Adipose tissue (tissue), 3 donors: ENCODE measurements at regions not wholly inside any gene's neighbourhood (a gene's known extent, or its start where the extent isn't known, plus 50 kb on each side); places are given as distances from the start of the nearest gene placed in this dataset.

Experiments
- H3K27ac ChIP-seq: one replicate; pipeline ENCODE4 v1.5.1; 2013; ENCODE audit warnings: low read depth, low read length
- WGBS, 3 donors: extraction: QIAGEN DNeasy Blood & Tissue Kit; methylation state at CpG; one replicate each; pipeline ENCODE4 v1.1.7; 2013; 5-methylcytosine and 5-hydroxymethylcytosine counted together
- donor health status: healthy with polysubstance abuse.
- donor health status: Bipolar disorder and iron deficiency.
- donor health status: healthy.

DNA sequence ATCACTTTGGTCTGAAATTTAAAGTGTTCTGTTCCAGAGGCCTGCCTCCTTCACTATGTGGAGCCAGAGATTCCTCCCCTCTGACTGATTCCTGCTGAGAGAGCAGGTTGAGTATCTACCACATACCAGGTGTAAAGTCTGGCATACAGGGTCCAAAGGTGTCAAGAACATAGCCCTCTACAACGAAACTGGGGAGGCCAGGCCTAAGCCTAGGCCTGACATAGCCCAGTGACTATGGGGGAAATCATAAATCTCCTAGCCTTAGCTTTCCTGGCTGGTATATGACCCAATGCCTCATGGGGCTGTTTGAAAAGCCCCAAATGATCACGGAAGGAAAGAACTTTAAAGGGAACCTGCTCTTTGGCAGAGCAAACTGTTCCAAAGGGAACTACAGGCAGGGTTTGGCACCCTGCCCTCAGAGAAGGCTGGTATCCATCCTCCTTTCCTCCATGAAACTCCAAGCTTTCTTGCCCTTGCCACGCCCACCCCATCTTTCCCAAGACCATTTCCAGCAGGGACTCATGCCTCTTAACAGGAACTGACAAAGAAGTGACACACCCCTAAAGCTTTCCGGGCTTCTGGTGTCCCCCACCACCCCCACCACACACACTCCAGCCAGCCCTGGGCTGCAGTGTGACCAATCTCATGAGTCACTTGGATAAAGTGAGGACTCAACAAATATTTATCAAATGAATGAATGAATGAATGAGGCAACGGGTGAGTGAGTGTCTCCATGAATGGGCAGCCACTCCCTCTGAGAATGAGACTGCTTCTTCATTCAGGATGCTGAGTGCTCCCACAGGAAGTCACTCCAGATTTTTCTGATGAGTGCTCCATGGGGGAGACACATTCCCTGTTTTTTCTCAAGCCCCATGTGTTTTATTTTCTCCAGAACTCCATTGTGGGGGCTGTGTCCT, 93.3 kb upstream of the CALM2 start:
- H3K27ac ChIP-seq = no peak overlapping the region
- WGBS, 3 donors = 44 to 68% (median 50%) methylated on average over 5 of the region's 5 CpGs

DNA sequence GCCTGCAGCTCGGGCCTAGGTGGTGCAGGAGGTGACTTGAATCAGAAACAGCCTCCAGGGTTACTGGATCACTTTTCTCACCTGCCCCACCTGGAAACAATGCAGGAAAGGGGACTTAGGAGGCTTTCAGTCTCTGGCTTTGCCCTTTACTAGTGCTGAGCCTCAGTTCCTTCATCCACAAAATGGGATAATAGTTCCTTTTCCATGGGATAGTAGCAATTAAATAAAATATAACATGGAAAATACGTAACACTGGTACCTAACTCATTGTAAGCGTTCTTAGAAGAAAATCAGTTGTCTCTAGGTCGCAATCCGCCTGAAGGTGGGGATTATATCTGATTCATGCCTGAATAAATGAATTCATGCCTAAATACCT, 91.4 kb upstream of the CALM2 start:
- WGBS, 3 donors = 95 to 97% (median 95%) methylated on average over 5 of the region's 5 CpGs
- H3K27ac ChIP-seq = no peak overlapping the region

DNA sequence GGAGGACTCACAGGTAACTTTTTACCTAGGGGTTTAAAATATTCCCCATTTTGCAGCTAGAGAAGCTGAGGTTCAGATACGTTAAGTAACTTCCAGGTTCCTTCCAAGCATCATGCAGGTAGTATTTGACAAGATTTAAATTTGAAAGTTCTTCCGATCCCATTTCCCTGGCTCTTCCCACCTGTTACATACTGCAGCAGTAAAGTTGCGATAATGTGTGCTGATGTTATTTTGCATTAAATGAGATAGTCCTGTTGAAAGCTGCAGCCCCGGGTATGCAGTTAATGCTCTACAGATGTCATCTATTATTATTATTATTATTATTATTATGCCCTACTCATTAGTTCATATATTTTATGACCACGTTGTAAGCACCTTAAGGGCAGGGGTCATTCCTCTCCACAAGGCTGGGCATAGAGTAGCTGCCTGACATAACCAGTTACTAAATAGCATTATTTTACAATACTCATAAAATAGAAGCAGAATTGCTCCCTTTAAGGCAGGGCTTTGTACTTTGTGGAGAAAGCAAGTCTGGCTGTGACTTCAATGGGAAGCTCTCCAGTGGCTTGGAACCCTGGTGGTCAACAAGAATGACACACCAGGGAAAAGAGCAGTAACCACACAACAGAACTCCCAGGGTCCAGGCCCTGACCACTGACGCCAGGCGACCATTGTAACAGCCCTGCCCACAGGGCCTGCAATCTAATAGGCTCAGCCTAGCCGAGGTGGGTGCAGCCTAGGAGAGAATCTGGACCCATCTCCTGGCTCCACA, 90.8 kb upstream of the CALM2 start:
- 90 to 95% (median 95%) methylated on average over 8 of the region's 8 CpGs for WGBS, 3 donors
- H3K27ac ChIP-seq = no peak overlapping the region

DNA sequence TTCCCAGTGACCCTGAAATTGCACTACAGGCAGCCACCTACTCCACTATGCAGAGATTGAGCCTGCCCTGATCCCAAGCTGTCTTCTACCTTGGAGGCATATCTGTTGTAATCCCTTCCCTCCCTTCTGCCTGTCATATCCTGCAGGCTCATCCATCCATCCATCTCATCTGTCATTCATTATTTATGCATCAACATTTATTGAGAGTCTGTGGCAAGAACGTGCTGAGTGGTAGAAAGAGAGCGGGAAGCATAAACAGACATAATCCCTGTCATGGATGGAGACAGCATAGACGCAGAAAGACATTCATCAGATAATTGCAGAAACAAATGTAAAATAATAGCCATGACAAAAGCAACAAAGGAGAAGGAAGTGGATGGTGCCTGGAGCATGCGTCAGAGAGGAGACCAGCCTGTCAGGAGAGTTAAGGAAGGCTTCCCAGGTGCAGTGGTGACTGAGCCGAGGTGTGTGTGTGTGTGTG, 89.5 kb upstream of the CALM2 start:
- 64 to 73% (median 67%) methylated on average over 5 of the region's 5 CpGs for WGBS, 3 donors

DNA sequence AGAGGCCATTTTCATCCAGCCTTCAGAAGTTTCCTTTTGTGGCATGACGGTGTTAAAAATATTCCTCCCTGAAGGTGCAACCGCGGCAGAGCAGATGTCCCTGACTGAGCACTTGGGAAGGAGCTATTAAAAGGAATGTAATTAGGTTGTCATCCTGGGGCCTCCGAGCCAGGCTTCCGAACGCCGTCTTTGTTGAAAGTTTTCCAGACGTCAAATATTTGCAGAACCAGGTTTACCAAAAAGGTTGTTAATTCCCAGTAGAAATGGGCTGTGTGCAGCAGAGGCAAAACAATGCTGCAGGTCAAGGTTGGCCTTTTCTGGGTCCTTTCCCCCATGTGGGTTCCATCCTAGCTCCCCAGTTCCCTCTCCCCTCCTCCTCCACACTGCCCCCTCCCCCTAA, 88.8 kb upstream of the CALM2 start:
- WGBS, 3 donors = 43 to 81% (median 76%) methylated on average over 8 of the region's 8 CpGs
- no peak overlapping the region for H3K27ac ChIP-seq

More for the DNA sequence above, 89.5 kb upstream of the CALM2 start:
- H3K27ac ChIP-seq = no peak overlapping the region

DNA sequence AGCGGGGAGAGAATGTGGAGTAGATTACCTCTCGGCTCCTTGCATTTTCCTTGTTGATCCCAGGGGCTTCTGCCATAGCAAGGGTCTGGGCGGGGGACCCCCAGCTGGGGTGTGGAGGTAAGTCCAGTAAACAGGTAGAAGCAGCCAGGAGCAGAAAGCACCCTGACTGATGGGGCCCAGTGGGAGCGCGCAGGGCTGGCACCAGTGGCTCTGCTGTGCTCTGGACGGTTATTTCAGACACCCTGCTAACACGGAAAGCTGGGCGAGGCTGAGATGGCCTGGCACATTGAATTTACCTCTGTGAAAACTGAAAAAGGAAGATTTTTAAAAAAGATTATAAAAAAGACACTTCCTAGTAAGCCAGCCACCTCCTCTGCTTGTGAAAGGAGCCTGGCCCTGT, 88.4 kb upstream of the CALM2 start:
- 96 to 98% (median 98%) methylated on average over 8 of the region's 8 CpGs for WGBS, 3 donors
- H3K27ac ChIP-seq = no peak overlapping the region

DNA sequence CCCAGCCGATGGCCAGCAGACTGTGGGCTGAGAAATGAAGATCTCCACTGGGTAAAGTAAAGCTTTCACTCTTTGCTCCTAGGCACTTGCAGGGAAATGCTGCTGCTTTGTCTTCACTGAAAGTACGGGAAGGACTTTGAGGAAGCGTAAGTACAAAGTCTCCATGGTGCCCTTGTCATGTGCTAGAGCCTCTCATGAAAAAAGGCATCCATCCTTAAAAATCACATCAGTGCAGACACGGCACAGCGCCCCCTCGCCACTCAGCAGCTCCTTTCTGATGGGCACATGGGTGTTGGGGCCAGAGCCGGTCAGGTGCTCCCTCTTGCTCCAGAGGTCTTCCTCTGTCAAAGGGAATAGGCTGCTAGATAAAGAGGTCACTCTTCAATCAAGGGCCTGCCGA, 87.8 kb upstream of the CALM2 start:
- no peak overlapping the region for H3K27ac ChIP-seq
- 78 to 81% (median 79%) methylated on average over 8 of the region's 8 CpGs for WGBS, 3 donors

DNA sequence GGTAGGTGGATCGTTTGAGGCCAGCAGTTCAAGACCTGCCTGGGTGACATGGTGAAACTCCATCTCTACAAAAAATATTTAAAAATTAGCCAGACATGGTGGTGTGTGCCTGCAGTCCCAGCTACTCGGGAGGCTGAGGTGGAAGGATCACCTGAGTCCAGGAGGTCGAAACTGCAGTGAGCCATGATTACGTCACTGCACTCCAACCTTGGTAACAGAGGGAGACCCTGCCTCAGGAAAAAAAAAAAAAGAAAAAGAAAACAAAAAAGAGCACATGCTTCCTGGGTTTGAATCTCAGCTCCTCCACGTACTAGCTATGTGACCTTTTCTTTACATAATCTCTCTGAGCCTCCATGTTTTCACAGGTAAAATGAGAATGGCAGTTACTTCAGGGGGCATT, 86.3 kb upstream of the CALM2 start:
- WGBS, 3 donors = 91 to 95% (median 92%) methylated on average over 5 of the region's 5 CpGs

DNA sequence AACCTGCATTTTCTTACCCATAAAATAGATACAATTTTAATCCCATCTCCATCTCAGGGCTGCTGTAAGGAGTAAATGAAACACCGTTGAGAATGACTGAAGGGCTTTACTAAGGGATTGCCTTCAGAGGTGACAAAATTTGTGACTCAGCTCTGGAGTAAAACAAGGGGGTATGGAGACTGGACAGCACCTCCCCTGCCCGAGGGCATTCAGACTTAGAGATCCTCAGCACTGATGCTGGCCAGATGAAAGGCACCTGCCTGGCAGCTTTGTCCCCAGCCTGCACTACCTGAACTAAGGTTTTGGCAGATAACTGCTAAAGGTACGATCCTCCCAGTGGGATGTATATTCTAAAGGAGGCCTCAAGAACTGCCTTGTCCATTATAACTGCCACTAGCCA, 84.7 kb upstream of the CALM2 start:
- H3K27ac ChIP-seq = no peak overlapping the region
- WGBS, 3 donors = 78 to 87% (median 84%) methylated on average over 3 of the region's 3 CpGs

More for the DNA sequence above, 86.3 kb upstream of the CALM2 start:
- no peak overlapping the region for H3K27ac ChIP-seq

DNA sequence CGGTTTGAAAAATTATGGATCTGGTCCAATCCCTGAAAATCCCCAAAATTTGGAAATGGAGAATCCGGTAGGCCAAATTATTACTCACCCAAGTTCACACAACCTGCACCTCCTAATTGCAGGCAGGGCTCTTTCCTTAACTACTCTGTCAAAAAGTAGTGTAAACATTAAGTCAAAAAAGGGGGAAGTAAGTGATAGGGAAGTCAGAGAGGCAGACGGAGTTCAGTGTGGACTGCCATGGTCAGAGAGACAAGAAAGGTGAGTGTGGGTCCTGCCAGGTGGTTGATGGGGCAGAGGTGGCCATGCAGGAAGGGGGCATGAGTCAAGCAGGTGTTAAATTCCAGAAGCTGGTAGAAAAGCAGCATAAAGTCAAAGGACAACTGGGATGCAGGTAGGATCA, 83.5 kb upstream of the CALM2 start:
- H3K27ac ChIP-seq = no peak overlapping the region
- WGBS, 3 donors = 69 to 73% (median 70%) methylated on average over 3 of the region's 3 CpGs

DNA sequence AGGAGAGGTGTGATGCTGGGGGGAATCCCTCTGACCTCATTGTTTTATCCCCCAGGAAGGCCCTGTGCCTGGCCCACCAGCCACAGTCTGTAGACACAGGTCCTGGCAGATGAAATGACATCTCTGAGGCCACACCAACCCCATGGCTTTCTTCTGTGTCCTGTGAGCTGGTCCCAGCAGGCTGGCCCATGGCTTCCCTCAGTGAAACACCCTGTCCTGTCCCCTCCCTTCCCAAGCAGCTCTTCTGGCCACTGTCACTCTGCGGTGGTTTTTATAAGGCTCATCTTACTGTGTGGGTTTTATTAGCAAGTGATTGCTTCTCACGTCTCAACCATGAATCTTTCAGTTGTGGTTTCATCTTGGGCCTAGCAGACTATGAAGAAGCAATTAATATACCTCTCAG, 81.6 kb upstream of the CALM2 start:
- WGBS, 3 donors = 88 to 94% (median 92%) methylated on average over 2 of the region's 2 CpGs

DNA sequence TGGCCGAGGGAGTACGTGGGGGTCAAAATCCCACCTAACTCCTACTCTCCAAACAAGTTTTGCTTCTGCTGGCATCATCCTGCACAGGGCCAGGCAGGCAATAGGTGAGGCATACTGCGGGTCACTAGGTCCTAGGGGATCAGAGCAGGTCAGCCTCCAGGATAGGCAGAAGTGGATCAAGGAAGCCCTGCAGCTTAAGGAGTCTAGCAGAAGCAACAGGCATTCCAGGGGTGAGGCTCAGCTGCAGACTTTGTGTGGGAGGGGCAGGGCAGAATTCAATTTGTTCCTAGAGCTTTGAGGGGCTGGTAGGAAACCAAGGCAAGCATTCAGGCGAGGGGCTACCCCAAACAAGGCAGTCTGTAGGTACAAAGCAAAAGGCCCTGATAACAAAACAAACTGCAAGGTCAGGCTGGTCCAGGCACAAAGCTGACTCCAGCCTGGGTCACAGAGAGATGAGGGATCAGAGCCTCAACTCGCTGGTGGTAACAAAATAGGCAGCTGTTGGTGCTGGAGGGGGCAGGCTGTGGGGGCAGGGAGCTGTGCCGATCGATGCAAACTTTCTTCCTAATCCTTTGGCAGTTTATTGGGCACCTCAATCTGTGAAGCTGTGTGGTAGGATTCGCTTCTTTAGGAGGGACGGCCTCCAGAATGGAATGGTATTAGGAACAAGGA, 80.2 kb upstream of the CALM2 start:
- WGBS, 3 donors = 74 to 89% (median 84%) methylated on average over 9 of the region's 9 CpGs
- H3K27ac ChIP-seq = no peak overlapping the region

More for the DNA sequence above, 81.6 kb upstream of the CALM2 start:
- no peak overlapping the region for H3K27ac ChIP-seq

DNA sequence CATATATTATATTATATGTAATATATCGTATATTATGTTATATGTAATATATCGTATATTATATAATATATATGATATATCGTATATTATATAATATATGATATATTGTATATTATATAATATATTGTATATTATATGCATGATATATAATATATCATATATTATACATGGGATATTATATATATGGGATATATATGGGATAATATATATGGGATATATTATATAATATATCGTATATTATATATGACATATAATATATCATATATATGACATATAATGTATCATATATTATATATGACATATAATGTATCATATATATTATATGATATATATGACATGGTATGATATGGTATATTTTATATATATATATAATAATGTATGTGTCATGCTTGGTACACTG, 79.5 kb upstream of the CALM2 start:
- 78 to 95% (median 87%) methylated on average over 4 of the region's 4 CpGs for WGBS, 3 donors
- no peak overlapping the region for H3K27ac ChIP-seq

DNA sequence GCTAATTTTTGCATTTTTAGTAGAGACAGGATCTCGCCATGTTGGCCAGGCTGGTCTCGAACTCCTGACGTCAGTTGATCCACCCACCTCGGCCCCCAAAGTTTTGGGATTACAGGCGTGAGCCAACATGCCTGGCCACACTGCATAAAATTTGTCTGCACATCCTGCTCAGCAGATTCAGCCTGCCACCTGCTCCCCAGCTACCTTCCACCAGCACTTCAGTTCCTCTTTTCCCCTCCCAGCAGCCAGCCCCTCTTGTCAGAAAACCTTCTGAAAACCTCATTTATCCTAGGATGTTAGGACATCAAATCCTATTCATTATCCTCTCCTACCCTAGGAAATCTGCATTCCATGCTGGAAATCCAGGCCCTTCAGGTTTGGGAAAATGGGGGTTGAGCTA, 78.2 kb upstream of the CALM2 start:
- no peak overlapping the region for H3K27ac ChIP-seq
- 61 to 90% (median 77%) methylated on average over 5 of the region's 5 CpGs for WGBS, 3 donors

DNA sequence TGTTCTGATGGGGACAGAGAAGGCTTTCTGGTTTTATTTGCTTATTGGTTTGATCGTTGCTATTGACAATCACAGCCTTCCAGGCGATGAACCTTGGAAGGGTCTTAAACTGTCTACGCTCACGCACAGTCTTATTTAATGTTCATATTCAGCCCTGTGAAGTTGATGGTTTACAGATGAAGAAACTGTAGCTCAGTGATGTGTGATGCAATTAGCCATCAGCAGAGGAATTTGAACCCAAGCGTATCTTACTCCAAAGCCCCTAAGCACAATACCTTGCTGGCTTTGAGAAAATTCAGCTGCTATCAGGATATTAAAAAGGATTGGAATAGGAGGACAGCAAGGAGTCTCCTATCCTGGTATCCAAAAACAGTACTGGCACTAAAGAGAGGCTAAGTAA, 77.1 kb upstream of the CALM2 start:
- no peak overlapping the region for H3K27ac ChIP-seq
- 96 to 98% (median 97%) methylated on average over 5 of the region's 5 CpGs for WGBS, 3 donors

DNA sequence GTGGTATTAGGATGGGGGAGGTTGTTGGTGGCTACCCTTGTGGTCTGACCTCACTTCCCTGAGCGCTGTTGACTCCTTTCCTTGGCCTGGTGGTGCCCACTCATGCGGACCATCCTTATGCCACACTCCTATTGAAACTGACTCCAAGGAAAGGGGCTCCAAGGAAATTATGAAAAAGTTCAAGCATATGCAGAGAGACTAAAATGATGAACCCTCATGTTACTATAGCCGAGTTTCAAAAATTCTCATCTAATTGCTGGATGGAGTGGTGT, 75.0 kb upstream of the CALM2 start:
- WGBS, 3 donors = 91 to 95% (median 91%) methylated on average over 3 of the region's 3 CpGs
- H3K27ac ChIP-seq = no peak overlapping the region

DNA sequence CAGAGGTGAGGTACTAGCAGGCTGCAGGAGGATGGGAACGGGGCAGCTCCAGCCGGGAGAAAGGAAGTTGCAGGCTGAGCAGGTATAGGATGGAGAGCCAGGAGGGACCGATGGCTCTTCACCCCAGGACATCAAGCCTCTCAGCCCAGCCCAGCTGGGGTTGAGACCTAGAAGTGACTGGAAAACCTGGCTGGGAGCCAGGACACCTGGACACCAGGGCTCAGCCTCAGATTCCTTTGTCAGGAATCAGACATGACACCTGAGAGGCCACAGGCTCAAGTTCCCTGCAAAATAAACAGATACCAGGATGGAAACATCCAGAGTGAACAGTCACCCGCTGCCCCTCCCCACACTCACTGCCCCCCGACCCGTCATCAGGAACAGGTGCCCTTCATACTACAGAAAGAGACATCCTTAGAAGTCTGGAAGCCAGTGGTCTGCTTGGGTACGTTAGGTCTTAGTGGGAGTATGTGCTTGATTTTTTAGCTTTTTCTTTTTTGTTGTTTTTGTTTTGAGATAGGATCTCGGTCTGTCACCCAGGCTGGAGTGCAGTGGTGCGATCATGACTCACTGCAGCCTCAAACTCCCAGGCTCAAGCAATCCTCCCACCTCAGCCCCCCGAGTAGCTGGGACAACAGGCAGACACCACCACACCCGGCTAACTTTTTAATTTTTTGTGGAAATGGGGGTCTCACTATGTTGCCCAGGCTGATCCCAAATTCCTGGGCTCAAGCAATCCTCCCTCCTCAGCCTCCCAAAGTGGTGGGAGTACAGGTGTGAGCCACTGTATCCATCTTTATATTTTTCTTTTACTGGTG, 74.5 kb upstream of the CALM2 start:
- H3K27ac ChIP-seq = no peak overlapping the region
- 62 to 84% (median 83%) methylated on average over 11 of the region's 11 CpGs for WGBS, 3 donors

DNA sequence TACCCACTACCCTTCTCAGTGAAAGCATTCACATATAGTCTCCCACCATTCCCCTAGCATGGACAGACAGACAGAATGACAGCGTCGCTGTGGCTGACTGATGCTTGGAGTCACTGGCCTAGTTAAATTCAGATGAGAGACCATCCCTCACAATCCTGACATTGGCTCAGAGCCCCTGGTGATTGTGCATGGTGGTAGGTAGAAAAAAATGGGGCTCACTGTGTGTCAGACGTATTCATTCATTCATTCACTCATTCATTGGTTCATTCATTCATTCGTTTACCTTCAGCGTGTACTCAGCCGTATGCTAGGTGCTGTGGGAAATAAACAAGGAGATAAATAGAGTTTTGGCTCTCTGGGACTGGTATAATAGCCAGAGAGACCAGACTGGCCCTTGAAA, 73.6 kb upstream of the CALM2 start:
- H3K27ac ChIP-seq = no peak overlapping the region
- WGBS, 3 donors = 88 to 94% (median 92%) methylated on average over 6 of the region's 6 CpGs
